ENCODE measurements at regions not wholly inside any gene's neighbourhood (a gene's known extent, or its start where the extent isn't known, plus 50 kb on each side); places are given as distances from the start of the nearest gene placed in this dataset.
A peak's percentile ranks its signal among the peaks of the same experiment; 100 is the strongest.

- Histone ChIP-seq H3K36me3 (ENCODE audit: control insufficient read depth in 2 of 2, extremely low read depth in 1 of 2, insufficient read depth in 2 of 2, low read length in 2 of 2) (no peaks in the 10 kb centered on the region), H3K9me3 (replicated peaks; ENCODE audit: control insufficient read depth, insufficient read depth, low read length) (no peaks in the 10 kb centered on the region), H3K4me3 (replicated peaks in 1 of 3; ENCODE audit: insufficient read depth in 1 of 3, low read depth in 1 of 3, low read length in 3 of 3) (no peak overlapping the region), H3K27me3 (ENCODE audit: control insufficient read depth in 2 of 2, insufficient read depth in 2 of 2, low read length in 2 of 2) (no peaks in the 10 kb centered on the region), H3K27ac (ENCODE audit: insufficient read depth, low read depth, low read length) (no peak overlapping the region), H3K4me1 (ENCODE audit: control insufficient read depth, extremely low read depth, insufficient read depth, low read length) (peaks cover 11% of the 10 kb centered on the region), H3K4me2 (ENCODE audit: insufficient read depth, low read length) (no peak overlapping the region), H2AFZ (ENCODE audit: low read depth, low read length) (no peak overlapping the region), H3K79me2 (ENCODE audit: control insufficient read depth, insufficient read depth, low read length) (no peaks in the 10 kb centered on the region), H3K9me1 (replicated peaks; ENCODE audit: control insufficient read depth, extremely low read depth, insufficient read depth, low read length) (no peaks in the 10 kb centered on the region), H3K9ac (replicated peaks; ENCODE audit: extremely low read depth, insufficient read depth, low read length) (no peak overlapping the region), H4K20me1 (replicated peaks; ENCODE audit: control insufficient read depth, extremely low read depth, insufficient read depth, low read length) (no peaks in the 10 kb centered on the region)
- ChIA-PET POLR2A (no interaction called here), CTCF (no interaction called here)
- FAIRE-seq: peak; percentile 75
- intact Hi-C loops (cut with micrococcal nuclease) (no loop called here), dilution Hi-C loops (cut with MboI; ENCODE audit: extremely low pct_ligation_motif_present, low sequenced_read_pairs) (no loop called here)
- no peak for TF ChIP-seq GATA2 (IDR thresholded peaks at IDR 0.05; ENCODE audit: insufficient read depth, insufficient read length, low read depth, low read length)
- TF ChIP-seq EZH2 (IDR thresholded peaks at IDR 0.05; ENCODE audit: borderline replicate concordance, low read depth, low read length, severe bottlenecking): no peak
- TF ChIP-seq CTCF (IDR thresholded peaks at IDR 0.05; ENCODE audit: extremely low read depth in 1 of 2, insufficient read depth in 1 of 2, low read depth in 1 of 2, low read length in 2 of 2): no peak
- no peak for TF ChIP-seq MAX (IDR thresholded peaks at IDR 0.05; ENCODE audit: insufficient read depth, insufficient read length)
- TF ChIP-seq POLR2AphosphoS5 (IDR thresholded peaks at IDR 0.05; ENCODE audit: insufficient read depth, low read depth, low read length): no peak
- TF ChIP-seq MYC (IDR thresholded peaks at IDR 0.05; ENCODE audit: low read depth, low read length): no peak
- TF ChIP-seq POLR2A (IDR thresholded peaks at IDR 0.05; ENCODE audit: low read depth, low read length): no peak
- no peak for TF ChIP-seq FOS (IDR thresholded peaks at IDR 0.05; ENCODE audit: borderline replicate concordance, insufficient read depth, low read length)
- TF ChIP-seq JUN (IDR thresholded peaks at IDR 0.05; ENCODE audit: borderline replicate concordance, insufficient read depth, insufficient read length, low read depth): no peak
- no TSS peak for BruUV-seq (replicated peaks)
- peak; percentile 58 for DNase-seq (ENCODE audit: low read depth, low spot score)
Observed at GRCh38 chr17:15892731-15893657, 51.9 kb upstream of the ADORA2B start.
